ENCODE measurements at regions not wholly inside any gene's neighbourhood (a gene's known extent, or its start where the extent isn't known, plus 50 kb on each side); places are given as distances from the start of the nearest gene placed in this dataset.

DNA sequence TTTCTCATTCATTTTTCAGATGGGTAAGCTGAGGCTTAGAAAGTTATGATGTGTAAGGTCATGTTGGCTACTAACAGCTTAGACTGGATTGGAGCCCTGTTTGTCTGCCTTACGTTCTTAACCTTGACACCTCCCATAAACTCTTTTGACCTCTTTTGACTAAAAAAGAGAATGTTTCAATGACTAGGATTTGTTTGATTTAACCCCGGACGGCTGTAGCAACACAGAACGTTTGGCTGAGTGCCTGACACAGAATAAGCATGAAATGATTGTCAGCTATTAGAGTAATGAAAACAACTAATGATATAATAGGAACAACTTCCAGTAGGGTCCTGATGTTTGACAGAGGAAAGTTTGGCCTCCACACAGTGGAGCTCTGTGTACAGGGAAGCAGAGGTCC is 83.3 kb upstream of the PDZD8 start:
- Histone ChIP-seq H2AFZ (ENCODE audit: control insufficient read depth, low read depth, low read length) (no peak overlapping the region), H3K79me2 (ENCODE audit: control insufficient read depth, insufficient read depth, low read length) (no peaks in the 10 kb centered on the region), H3K4me3 (no peak overlapping the region), H3K4me2 (ENCODE audit: control insufficient read depth, insufficient read depth) (no peak overlapping the region), H3K9me3 (replicated peaks; ENCODE audit: control insufficient read depth, insufficient read depth, low read length) (no peaks in the 10 kb centered on the region; the same call in 2 of the 3 replicates), H3K9ac (ENCODE audit: control insufficient read depth, insufficient read depth, low read length) (no peak overlapping the region), H3K4me1 (ENCODE audit: control insufficient read depth, insufficient read depth, low read length) (no peaks in the 10 kb centered on the region), H3K27me3 (replicated peaks in 1 of 2; ENCODE audit: control insufficient read depth in 2 of 2, insufficient read depth in 2 of 2, low read length in 1 of 2) (no peaks in the 10 kb centered on the region), H3K27ac (ENCODE audit: control insufficient read depth, insufficient read depth) (no peak overlapping the region), H4K20me1 (ENCODE audit: control insufficient read depth, insufficient read depth) (no peaks in the 10 kb centered on the region), H3K36me3 (ENCODE audit: control insufficient read depth in 2 of 2, insufficient read depth in 2 of 2, low read length in 1 of 2) (no peaks in the 10 kb centered on the region)
- intact Hi-C loops (cut with micrococcal nuclease; ENCODE audit: unreplicated experiment) (no loop called here), in situ Hi-C loops (cut with MboI) (no loop called here)
- BruUV-seq (replicated peaks), result no TSS peak
- ChIA-PET POLR2A (no interaction called here), CTCF (interaction anchor here (0.6 to 3.3 kb wide), 9 partner anchors 9 to 138 kb away, joined by 3 to 17 read pairs (median 3); no protein-coding TSS in a partner anchor), SMC1A (ENCODE audit: uncharacterized antibody, unreplicated experiment) (interaction anchor here (1.0 to 2.4 kb wide), 2 partner anchors 13 to 14 kb away, joined by 3 to 7 read pairs; no protein-coding TSS in a partner anchor), RAD21 (ENCODE audit: unreplicated experiment) (interaction anchor here (0.6 to 2.9 kb wide), 2 partner anchors 16 to 1539 kb away, joined by 3 to 7 read pairs; no protein-coding TSS in a partner anchor)
- FAIRE-seq (no peak), DNase-seq (ENCODE audit: low read depth, low spot score) (no peak), ATAC-seq (no peak)
- TF ChIP-seq, protein P1, sequence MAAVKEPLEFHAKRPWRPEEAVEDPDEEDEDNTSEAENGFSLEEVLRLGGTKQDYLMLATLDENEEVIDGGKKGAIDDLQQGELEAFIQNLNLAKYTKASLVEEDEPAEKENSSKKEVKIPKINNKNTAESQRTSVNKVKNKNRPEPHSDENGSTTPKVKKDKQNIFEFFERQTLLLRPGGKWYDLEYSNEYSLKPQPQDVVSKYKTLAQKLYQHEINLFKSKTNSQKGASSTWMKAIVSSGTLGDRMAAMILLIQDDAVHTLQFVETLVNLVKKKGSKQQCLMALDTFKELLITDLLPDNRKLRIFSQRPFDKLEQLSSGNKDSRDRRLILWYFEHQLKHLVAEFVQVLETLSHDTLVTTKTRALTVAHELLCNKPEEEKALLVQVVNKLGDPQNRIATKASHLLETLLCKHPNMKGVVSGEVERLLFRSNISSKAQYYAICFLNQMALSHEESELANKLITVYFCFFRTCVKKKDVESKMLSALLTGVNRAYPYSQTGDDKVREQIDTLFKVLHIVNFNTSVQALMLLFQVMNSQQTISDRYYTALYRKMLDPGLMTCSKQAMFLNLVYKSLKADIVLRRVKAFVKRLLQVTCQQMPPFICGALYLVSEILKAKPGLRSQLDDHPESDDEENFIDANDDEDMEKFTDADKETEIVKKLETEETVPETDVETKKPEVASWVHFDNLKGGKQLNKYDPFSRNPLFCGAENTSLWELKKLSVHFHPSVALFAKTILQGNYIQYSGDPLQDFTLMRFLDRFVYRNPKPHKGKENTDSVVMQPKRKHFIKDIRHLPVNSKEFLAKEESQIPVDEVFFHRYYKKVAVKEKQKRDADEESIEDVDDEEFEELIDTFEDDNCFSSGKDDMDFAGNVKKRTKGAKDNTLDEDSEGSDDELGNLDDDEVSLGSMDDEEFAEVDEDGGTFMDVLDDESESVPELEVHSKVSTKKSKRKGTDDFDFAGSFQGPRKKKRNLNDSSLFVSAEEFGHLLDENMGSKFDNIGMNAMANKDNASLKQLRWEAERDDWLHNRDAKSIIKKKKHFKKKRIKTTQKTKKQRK (IDR thresholded peaks at IDR 0.05; ENCODE audit: low read depth, low read length), result no peak
- TF ChIP-seq DPF2 (IDR thresholded peaks at IDR 0.05), result no peak
- TF ChIP-seq FOS (IDR thresholded peaks at IDR 0.05; ENCODE audit: borderline replicate concordance, extremely low read depth, insufficient read length), result no peak
- no peak for TF ChIP-seq RFX5 (IDR thresholded peaks at IDR 0.05; ENCODE audit: low read depth, low read length)
- TF ChIP-seq RBBP5 (conservative IDR thresholded peaks at IDR 0.05), result no peak
- no peak for TF ChIP-seq CREM (IDR thresholded peaks at IDR 0.05; ENCODE audit: low read depth)
- no peak for TF ChIP-seq PAX8 (IDR thresholded peaks at IDR 0.05)
- WGBS (ENCODE audit: insufficient coverage, insufficient replicate concordance, low lambda C conversion rate, missing lambda C conversion rate), result 2% methylated on average over 4 of the region's 4 CpGs
